A549 (cell line): ENCODE measurements at regions not wholly inside any gene's neighbourhood (a gene's known extent, or its start where the extent isn't known, plus 50 kb on each side); places are given as distances from the start of the nearest gene placed in this dataset.

Experiments used
- ATAC-seq, 2 experiments: fragments of 200-7000 bp in 1 of 2; fragments of >200 bp in 1 of 2; cut with Nextera tagmentation in 1 of 2; cut with Tn5 transposase in 1 of 2; 3 replicates each; pipeline versions ENCODE4 v1.8.0 to v1.9.1; 2018 to 2020; ENCODE audit warnings: mild to moderate bottlenecking in 1 of 2, moderate library complexity in 1 of 2
- CTCF ChIA-PET: fragments of 300-600 bp; sonication (Branson Sonifier 250); formaldehyde crosslinking; extraction: SDS; loops from one replicate; lab custom pipeline; 2021; ENCODE audit warnings: antibody characterized with exemption, inconsistent platforms; lab: Yijun Ruan, JAX
- POLR2A ChIA-PET: fragments of 350-600 bp; formaldehyde crosslinking; extraction: SDS; loops from one replicate; lab custom pipeline; 2021; ENCODE audit warnings: antibody characterized with exemption, inconsistent platforms; lab: Yijun Ruan, JAX
- DNase-seq, 2 experiments: peaks; one replicate each; pipeline versions ENCODE4 v3.0.0 to v3.0.0-alpha.2; 2011 to 2016; ENCODE audit warnings: low read depth in 1 of 2, low spot score in 1 of 2
- FAIRE-seq: peaks from 2 replicates; lab custom pipeline; 2011; peaks lifted over from hg19 to GRCh38; lab: Jason Lieb, UNC
- H3K27ac ChIP-seq, 2 experiments: fragments of >200 bp; sonication (Bioruptor Twin); formaldehyde crosslinking; 3 replicates each; pipeline ENCODE4 v1.5.1; 2016 to 2017
- H3K4me1 ChIP-seq: fragments of >200 bp; sonication (Bioruptor Twin); formaldehyde crosslinking; 3 replicates; pipeline ENCODE4 v1.6.1; 2016
- H3K4me2 ChIP-seq: fragments of >200 bp; sonication (Bioruptor Twin); formaldehyde crosslinking; 3 replicates; pipeline ENCODE4 v1.6.1; 2016
- H3K4me3 ChIP-seq: fragments of >200 bp; sonication (Bioruptor Twin); formaldehyde crosslinking; 3 replicates; pipeline ENCODE4 v1.5.1; 2016
- H3K9me3 ChIP-seq: fragments of >200 bp; sonication (Bioruptor Twin); formaldehyde crosslinking; 3 replicates; pipeline ENCODE4 v1.6.1; 2016
- BHLHE40 ChIP-seq: IDR thresholded peaks from 2 replicates; pipeline ENCODE4 v1.6.1; 2012; ENCODE audit warnings: low read depth, low read length, inconsistent platforms
- CBX8 ChIP-seq: fragments of 200-600 bp; sonication (generic); IDR thresholded peaks from 2 replicates; pipeline ENCODE4 v1.6.1; 2016
- CHD2 ChIP-seq: fragments of 150-350 bp; IDR thresholded peaks from 2 replicates; pipeline ENCODE4 v1.6.1; 2014; ENCODE audit warnings: low read length; ENCODE audit not compliant: partially characterized antibody
- CHD4 ChIP-seq: fragments of 200-600 bp; sonication (generic); IDR thresholded peaks from 2 replicates; pipeline ENCODE4 v1.6.1; 2016; ENCODE audit warnings: antibody characterized with exemption, mild to moderate bottlenecking, borderline replicate concordance
- EHMT2 ChIP-seq: fragments of 200-600 bp; sonication (generic); IDR thresholded peaks from 2 replicates; pipeline ENCODE4 v1.6.1; 2016; ENCODE audit warnings: antibody characterized with exemption, low read depth, mild to moderate bottlenecking, moderate library complexity
- HES2 ChIP-seq: fragments of >200 bp; sonication (Bioruptor Twin); formaldehyde crosslinking; IDR thresholded peaks from 2 replicates; pipeline ENCODE4 v1.6.1; 2016
- HOXB5 ChIP-seq: fragments of 250-450 bp; sonication (Bioruptor Pico); IDR thresholded peaks from 2 replicates; pipeline ENCODE4 v1.5.0; 2020; ENCODE audit warnings: mild to moderate bottlenecking, moderate library complexity
- JUNB ChIP-seq: fragments of >200 bp; sonication (Bioruptor Twin); formaldehyde crosslinking; IDR thresholded peaks from 2 replicates; pipeline ENCODE4 v1.6.1; 2016
- KDM1A ChIP-seq: fragments of 200-600 bp; sonication (generic); IDR thresholded peaks from 2 replicates; pipeline ENCODE4 v1.6.1; 2016; ENCODE audit warnings: low read depth, mild to moderate bottlenecking
- MAZ ChIP-seq: fragments of 150-350 bp; IDR thresholded peaks from 2 replicates; pipeline ENCODE4 v1.6.1; 2014; ENCODE audit warnings: antibody characterized with exemption, low read depth, low read length, borderline replicate concordance
- NFE2L2 ChIP-seq: fragments of 150-350 bp; conservative IDR thresholded peaks from 2 replicates; pipeline ENCODE4 v1.6.1; 2014; ENCODE audit warnings: low read length
- PHF8 ChIP-seq: fragments of 200-600 bp; sonication (generic); IDR thresholded peaks from 2 replicates; pipeline ENCODE4 v1.6.1; 2016; ENCODE audit warnings: low read depth, mild to moderate bottlenecking, antibody characterized with exemption, moderate library complexity, borderline replicate concordance
- RCOR1 ChIP-seq: fragments of 150-350 bp; IDR thresholded peaks from 2 replicates; pipeline ENCODE4 v1.6.1; 2014; ENCODE audit warnings: antibody characterized with exemption, low read length, low read depth
- SMC3 ChIP-seq: fragments of >200 bp; sonication (Bioruptor Twin); formaldehyde crosslinking; IDR thresholded peaks from 3 replicates; pipeline ENCODE4 v1.6.1; 2018; ENCODE audit warnings: inconsistent platforms
- ZFP36 ChIP-seq: fragments of 450-650 bp; IDR thresholded peaks from 2 replicates; pipeline ENCODE4 v1.6.1; 2014; ENCODE audit warnings: borderline replicate concordance; ENCODE audit not compliant: partially characterized antibody
- WGBS: methylation state at CpG from one replicate; pipeline ENCODE4 v1.1.6; 2017; ENCODE audit errors: missing lambda C conversion rate; 5-methylcytosine and 5-hydroxymethylcytosine counted together
- TF ChIP-seq, protein P1 (sequence below): fragments of 150-350 bp; IDR thresholded peaks from 2 replicates; pipeline ENCODE4 v1.6.1; 2014; ENCODE audit warnings: low read depth, mild to moderate bottlenecking, low read length
- TF ChIP-seq, protein P2 (sequence below): fragments of >200 bp; sonication (Bioruptor Twin); formaldehyde crosslinking; IDR thresholded peaks from 3 replicates; pipeline ENCODE4 v1.5.1; 2016
- TF ChIP-seq, protein P3 (sequence below): fragments of 250-450 bp; sonication (Bioruptor Pico); IDR thresholded peaks from 2 replicates; pipeline ENCODE4 v1.5.0; 2021; ENCODE audit warnings: mild to moderate bottlenecking, moderate library complexity, borderline replicate concordance

DNA sequence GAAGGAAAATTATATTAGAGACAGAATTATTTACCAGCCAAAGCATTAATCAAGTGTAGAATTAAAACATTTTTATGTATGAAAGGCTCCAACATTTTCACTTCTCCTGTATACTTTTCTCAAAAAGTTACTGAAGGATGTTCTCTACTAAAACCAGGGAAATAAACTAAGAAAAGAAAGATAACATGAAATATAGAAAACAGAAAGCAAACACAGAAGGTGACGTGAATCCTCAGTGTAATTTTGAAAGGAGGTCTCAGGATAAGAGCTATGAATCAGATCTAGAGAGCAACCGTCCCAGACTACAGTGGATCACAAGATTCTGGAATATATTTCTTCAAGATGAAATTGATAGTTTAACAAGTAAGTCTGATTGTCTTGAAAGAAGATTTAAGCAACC lies 144.5 kb downstream of the CYSLTR2 start:
- CTCF ChIA-PET: no interaction called here
- H3K4me2 ChIP-seq: no peak overlapping the region
- TF ChIP-seq CBX8 (no peak), RCOR1 (no peak), ZFP36 (no peak), EHMT2 (no peak), NFE2L2 (no peak), CHD2 (no peak), BHLHE40 (no peak), HOXB5 (CRISPR knock-in tag) (no peak), CHD4 (no peak), PHF8 (no peak), SMC3 (no peak), HES2 (no peak)
- TF ChIP-seq, protein P1, sequence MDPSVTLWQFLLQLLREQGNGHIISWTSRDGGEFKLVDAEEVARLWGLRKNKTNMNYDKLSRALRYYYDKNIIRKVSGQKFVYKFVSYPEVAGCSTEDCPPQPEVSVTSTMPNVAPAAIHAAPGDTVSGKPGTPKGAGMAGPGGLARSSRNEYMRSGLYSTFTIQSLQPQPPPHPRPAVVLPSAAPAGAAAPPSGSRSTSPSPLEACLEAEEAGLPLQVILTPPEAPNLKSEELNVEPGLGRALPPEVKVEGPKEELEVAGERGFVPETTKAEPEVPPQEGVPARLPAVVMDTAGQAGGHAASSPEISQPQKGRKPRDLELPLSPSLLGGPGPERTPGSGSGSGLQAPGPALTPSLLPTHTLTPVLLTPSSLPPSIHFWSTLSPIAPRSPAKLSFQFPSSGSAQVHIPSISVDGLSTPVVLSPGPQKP: no peak
- TF ChIP-seq, all 56 proteins: peak for 0
- DNase-seq (no peak), FAIRE-seq (no peak), ATAC-seq (no peak)
- peaks cover 3% of the 10 kb centered on the region; the same call in 1 of the 3 replicates for H3K9me3 ChIP-seq
- POLR2A ChIA-PET: no interaction called here
- H3K4me3 ChIP-seq: no peak overlapping the region
- no peaks in the 10 kb centered on the region for H3K4me1 ChIP-seq
- WGBS: 62% methylated on average over 2 of the region's 2 CpGs
- no peak overlapping the region for H3K27ac ChIP-seq

DNA sequence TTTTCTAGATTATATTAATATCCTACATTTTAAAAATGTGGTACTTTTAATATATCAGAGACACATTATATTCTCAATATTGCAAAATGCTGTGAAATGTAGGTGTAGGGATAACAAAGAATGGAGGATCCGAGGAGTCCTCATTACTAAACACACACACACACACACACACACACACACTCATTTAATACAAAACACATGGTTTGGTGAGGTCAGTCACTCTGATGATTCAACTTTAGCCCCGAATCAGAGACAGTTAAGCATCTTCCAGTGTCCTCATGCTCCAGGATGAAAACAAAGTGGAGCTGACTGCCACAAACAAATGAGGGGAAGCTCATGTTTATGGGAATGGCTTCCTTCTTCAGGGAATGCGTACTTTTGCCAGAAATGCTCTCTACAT lies 147.5 kb downstream of the CYSLTR2 start:
- POLR2A ChIA-PET: no interaction called here

DNA sequence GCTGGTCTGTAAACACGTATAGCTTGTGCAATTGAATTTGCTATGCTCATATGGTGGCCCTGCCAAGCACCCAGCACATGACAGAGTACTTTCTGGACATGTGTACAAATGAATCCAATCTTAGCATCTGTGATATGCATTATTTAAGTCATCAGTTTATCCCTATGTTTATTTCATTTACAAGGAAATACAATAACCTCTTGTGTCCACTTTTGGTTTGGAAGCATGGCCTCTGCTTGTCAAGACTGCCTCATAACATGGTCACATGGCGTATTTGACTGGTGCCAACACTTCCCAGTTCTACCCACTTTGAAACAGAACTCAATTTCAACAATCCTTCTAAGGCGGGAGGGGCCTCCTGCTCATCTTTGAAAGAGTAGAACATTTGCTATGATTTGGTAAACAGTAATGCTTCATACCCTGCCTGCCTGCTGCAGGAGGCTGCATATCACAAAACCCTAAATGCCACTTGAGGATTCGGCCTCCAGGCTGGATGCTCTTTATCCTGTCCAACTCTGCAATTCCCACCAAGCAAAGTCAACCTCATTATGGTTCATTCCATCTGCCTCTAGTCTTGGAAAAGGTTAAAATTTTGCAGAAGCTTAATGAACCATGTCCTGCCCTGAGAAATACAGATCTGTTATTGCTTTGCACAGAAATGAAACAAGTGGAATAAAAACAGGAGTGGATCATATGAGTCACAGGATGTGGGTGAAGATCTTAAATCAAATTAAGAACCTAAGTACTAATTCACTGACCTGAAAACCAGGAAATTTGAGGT lies 151.3 kb downstream of the CYSLTR2 start:
- Histone ChIP-seq H3K27ac (no peak overlapping the region), H3K9me3 (no peaks in the 10 kb centered on the region), H3K4me3 (no peak overlapping the region), H3K4me2 (no peak overlapping the region), H3K4me1 (no peaks in the 10 kb centered on the region)
- FAIRE-seq (no peak), ATAC-seq (no peak), DNase-seq (no peak)
- ChIA-PET CTCF (interaction anchor here (1.0 kb wide), 1 partner anchor 10 kb away, joined by 3 read pairs; no protein-coding TSS in a partner anchor), POLR2A (no interaction called here)
- 66% methylated on average over 4 of the region's 4 CpGs for WGBS
- TF ChIP-seq, protein P2, sequence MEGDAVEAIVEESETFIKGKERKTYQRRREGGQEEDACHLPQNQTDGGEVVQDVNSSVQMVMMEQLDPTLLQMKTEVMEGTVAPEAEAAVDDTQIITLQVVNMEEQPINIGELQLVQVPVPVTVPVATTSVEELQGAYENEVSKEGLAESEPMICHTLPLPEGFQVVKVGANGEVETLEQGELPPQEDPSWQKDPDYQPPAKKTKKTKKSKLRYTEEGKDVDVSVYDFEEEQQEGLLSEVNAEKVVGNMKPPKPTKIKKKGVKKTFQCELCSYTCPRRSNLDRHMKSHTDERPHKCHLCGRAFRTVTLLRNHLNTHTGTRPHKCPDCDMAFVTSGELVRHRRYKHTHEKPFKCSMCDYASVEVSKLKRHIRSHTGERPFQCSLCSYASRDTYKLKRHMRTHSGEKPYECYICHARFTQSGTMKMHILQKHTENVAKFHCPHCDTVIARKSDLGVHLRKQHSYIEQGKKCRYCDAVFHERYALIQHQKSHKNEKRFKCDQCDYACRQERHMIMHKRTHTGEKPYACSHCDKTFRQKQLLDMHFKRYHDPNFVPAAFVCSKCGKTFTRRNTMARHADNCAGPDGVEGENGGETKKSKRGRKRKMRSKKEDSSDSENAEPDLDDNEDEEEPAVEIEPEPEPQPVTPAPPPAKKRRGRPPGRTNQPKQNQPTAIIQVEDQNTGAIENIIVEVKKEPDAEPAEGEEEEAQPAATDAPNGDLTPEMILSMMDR: no peak
- TF ChIP-seq, protein P3, sequence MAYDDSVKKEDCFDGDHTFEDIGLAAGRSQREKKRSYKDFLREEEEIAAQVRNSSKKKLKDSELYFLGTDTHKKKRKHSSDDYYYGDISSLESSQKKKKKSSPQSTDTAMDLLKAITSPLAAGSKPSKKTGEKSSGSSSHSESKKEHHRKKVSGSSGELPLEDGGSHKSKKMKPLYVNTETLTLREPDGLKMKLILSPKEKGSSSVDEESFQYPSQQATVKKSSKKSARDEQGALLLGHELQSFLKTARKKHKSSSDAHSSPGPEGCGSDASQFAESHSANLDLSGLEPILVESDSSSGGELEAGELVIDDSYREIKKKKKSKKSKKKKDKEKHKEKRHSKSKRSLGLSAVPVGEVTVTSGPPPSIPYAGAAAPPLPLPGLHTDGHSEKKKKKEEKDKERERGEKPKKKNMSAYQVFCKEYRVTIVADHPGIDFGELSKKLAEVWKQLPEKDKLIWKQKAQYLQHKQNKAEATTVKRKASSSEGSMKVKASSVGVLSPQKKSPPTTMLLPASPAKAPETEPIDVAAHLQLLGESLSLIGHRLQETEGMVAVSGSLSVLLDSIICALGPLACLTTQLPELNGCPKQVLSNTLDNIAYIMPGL (CRISPR knock-in tag): no peak
- TF ChIP-seq KDM1A (no peak), JUNB (no peak)
- TF ChIP-seq, all 56 proteins: peak for 0

More for the DNA sequence above, 147.5 kb downstream of the CYSLTR2 start:
- CTCF ChIA-PET: no interaction called here
- Histone ChIP-seq H3K9me3 (peaks cover 3% of the 10 kb centered on the region; the same call in 1 of the 3 replicates), H3K4me1 (no peaks in the 10 kb centered on the region), H3K4me3 (no peak overlapping the region), H3K27ac (no peak overlapping the region), H3K4me2 (no peak overlapping the region)
- DNase-seq (no peak), FAIRE-seq (no peak), ATAC-seq (no peak)
- WGBS: 52% methylated on average over 3 of the region's 3 CpGs
- TF ChIP-seq MAZ: no peak
